HT1080 (cell line): ENCODE measurements at regions not wholly inside any gene's neighbourhood (a gene's known extent, or its start where the extent isn't known, plus 50 kb on each side); places are given as distances from the start of the nearest gene placed in this dataset.

Source experiments
- DNase-seq: peaks from one replicate; pipeline ENCODE4 v3.0.0-alpha.2; 2015; ENCODE audit warnings: low read depth

DNA sequence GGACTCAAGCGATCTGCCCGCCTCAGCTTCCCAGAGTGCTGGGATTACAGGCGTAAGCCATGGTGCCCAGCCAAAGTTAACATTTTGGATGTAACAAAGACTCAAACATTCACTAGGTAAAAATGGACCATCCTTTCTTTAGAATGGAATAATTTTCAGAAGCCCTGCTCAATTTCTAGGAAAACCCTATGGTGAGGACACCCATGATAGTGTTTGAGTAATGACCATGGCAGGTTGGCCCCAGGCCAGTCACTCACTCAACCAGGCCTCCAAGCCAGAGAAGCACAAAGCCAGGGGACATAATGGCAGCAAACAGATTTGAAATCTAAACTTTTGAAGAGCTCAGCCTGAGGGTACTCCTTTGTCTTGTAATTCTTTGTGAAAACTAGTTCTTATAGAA is 59.9 kb upstream of the GPR6 start:
- no peak for DNase-seq

- peak; percentile 20 for DNase-seq
These were observed 57.2 kb upstream of the GPR6 start for GRCh38 chr6:109920911-109921310.

DNA sequence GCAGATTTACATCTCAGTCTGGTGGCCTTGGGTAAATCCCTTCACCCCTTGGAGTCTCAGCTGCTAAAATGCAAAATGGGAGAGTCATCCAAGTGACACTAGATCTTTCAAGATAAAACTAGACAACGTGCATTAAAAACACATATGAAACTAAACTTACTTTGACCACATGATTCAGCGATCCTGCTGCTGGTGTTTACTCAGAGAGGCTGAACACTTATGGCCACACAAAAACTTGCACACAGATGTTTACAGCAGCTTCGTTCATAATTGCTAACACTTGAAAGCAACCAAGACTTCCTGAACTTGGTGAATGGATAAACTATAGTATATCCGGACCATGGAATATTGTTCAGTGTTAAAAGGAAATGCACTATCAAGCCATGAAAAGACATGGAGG is 55.3 kb upstream of the GPR6 start:
- DNase-seq: no peak

DNA sequence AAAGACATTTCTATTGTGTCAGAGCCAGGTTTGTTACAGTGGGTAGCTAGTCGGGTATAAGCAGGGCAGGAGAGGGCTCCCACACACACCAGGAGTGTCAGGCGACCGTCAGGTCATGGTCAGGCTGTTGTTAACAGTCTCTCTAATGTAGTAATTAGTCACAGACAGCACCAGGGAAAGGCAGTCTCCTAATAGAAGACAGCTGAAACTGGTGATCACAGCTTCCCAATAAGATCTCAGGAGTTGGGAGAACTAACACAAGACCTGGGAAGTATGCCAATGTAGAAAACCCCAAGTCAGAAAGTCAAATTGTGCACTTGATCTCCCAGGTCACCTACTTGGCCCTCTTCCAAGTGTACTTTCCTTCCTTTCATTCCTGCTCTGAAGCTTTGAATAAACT is 53.0 kb upstream of the GPR6 start:
- DNase-seq: no peak

DNA sequence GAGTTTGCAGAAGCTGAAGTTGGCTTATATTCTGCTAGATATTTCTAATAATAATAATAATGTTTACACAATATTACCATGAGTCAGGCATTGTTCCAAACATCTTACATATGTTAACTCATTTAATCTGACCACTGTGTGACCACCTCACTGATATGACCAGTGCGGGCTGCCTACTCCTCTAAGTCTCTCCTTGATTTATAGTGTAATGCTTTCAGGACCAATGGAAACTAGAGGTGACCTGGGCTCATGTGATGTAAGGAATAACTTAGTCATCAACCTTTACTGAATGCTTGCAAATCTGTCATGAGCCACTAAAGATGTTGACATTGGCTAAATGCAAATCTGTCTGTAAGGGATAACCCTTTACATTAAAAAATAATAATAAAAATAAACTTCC is 51.1 kb upstream of the GPR6 start:
- no peak for DNase-seq
